GM21619 (cell line): ENCODE measurements at regions not wholly inside any gene's neighbourhood (a gene's known extent, or its start where the extent isn't known, plus 50 kb on each side); places are given as distances from the start of the nearest gene placed in this dataset.

Source experiments
- ATAC-seq: cut with Tn5 transposase; IDR thresholded peaks from one replicate; pipeline ENCODE4 v1.9.1; 2021; ENCODE audit not compliant: unreplicated experiment

GRCh38 chr10:3549118-3549517, 235.9 kb downstream of the KLF6 start:
- ATAC-seq: no peak

- no peak for ATAC-seq
Observed at GRCh38 chr10:3548702-3549101, 236.3 kb downstream of the KLF6 start.

- no peak for ATAC-seq
Observed at GRCh38 chr10:3548076-3548475, 236.9 kb downstream of the KLF6 start.

GRCh38 chr10:3544561-3544960, 240.4 kb downstream of the KLF6 start:
- ATAC-seq: no peak

- no peak for ATAC-seq
Observed at GRCh38 chr10:3542185-3542611, 242.8 kb downstream of the KLF6 start.

GRCh38 chr10:3539696-3540383, 245.2 kb downstream of the KLF6 start:
- no peak for ATAC-seq

GRCh38 chr10:3538656-3539531, 246.1 kb downstream of the KLF6 start:
- no peak for ATAC-seq

- no peak for ATAC-seq
Observed at GRCh38 chr10:3538291-3538655, 246.7 kb downstream of the KLF6 start.

GRCh38 chr10:3537518-3537917, 247.5 kb downstream of the KLF6 start:
- no peak for ATAC-seq

- no peak for ATAC-seq
Observed at GRCh38 chr10:3535001-3535400, 250.0 kb downstream of the KLF6 start.

- ATAC-seq: no peak
Observed at GRCh38 chr10:3534433-3534832, 250.6 kb downstream of the KLF6 start.

- no peak for ATAC-seq
Observed at GRCh38 chr10:3533296-3533695, 251.7 kb downstream of the KLF6 start.

GRCh38 chr10:3532644-3533043, 252.4 kb downstream of the KLF6 start:
- no peak for ATAC-seq

GRCh38 chr10:3531670-3532069, 253.3 kb downstream of the KLF6 start:
- ATAC-seq: no peak

GRCh38 chr10:3530783-3531645, 254.0 kb downstream of the KLF6 start:
- no peak for ATAC-seq

GRCh38 chr10:3530346-3530745, 254.7 kb downstream of the KLF6 start:
- ATAC-seq: no peak

- ATAC-seq: no peak
Observed at GRCh38 chr10:3529691-3530090, 255.3 kb downstream of the KLF6 start.

GRCh38 chr10:3528823-3529403, 256.1 kb downstream of the KLF6 start:
- ATAC-seq: no peak

- ATAC-seq: no peak
Observed at GRCh38 chr10:3528271-3528670, 256.7 kb downstream of the KLF6 start.

- ATAC-seq: no peak
Observed at GRCh38 chr10:3527869-3528268, 257.1 kb downstream of the KLF6 start.
